ENCODE measurements at regions not wholly inside any gene's neighbourhood (a gene's known extent, or its start where the extent isn't known, plus 50 kb on each side); places are given as distances from the start of the nearest gene placed in this dataset.

GRCh38 chr2:12990523-12990922 is 273.8 kb downstream of the TRIB2 start:
- Mint-ChIP-seq H3K36me3 (ENCODE audit: low read depth) (no peaks in the 10 kb centered on the region), H3K4me1 (peaks cover 2% of the 10 kb centered on the region), H3K27ac (no peak overlapping the region), H3K9me3 (no peaks in the 10 kb centered on the region), H3K4me3 (no peak overlapping the region), H3K27me3 (peaks cover 24% of the 10 kb centered on the region)
- no peak for DNase-seq
- intact Hi-C loops (cut with micrococcal nuclease) = no loop called here

- no peak overlapping the region for H3K4me3 Mint-ChIP-seq
- no peaks in the 10 kb centered on the region for H3K4me1 Mint-ChIP-seq
- H3K27ac Mint-ChIP-seq = no peak overlapping the region
- DNase-seq = no peak
- H3K9me3 Mint-ChIP-seq = no peaks in the 10 kb centered on the region
- H3K27me3 Mint-ChIP-seq = peaks cover 36% of the 10 kb centered on the region
- no peaks in the 10 kb centered on the region for H3K36me3 Mint-ChIP-seq (ENCODE audit: low read depth)
- intact Hi-C loops (cut with micrococcal nuclease) = no loop called here
Observed at GRCh38 chr2:12998685-12999084, 281.9 kb downstream of the TRIB2 start.

- H3K27ac Mint-ChIP-seq = no peak overlapping the region
- intact Hi-C loops (cut with micrococcal nuclease) = no loop called here
- peaks cover 36% of the 10 kb centered on the region for H3K27me3 Mint-ChIP-seq
- no peaks in the 10 kb centered on the region for H3K36me3 Mint-ChIP-seq (ENCODE audit: low read depth)
- DNase-seq = no peak
- H3K9me3 Mint-ChIP-seq = no peaks in the 10 kb centered on the region
- H3K4me1 Mint-ChIP-seq = no peaks in the 10 kb centered on the region
- no peak overlapping the region for H3K4me3 Mint-ChIP-seq
Observed at GRCh38 chr2:13000664-13001363, 284.1 kb downstream of the TRIB2 start.

- H3K9me3 Mint-ChIP-seq = no peaks in the 10 kb centered on the region
- H3K4me1 Mint-ChIP-seq = no peaks in the 10 kb centered on the region
- intact Hi-C loops (cut with micrococcal nuclease) = no loop called here
- DNase-seq = no peak
- no peak overlapping the region for H3K27ac Mint-ChIP-seq
- H3K36me3 Mint-ChIP-seq (ENCODE audit: low read depth) = no peaks in the 10 kb centered on the region
- H3K27me3 Mint-ChIP-seq = peaks cover 32% of the 10 kb centered on the region
- no peak overlapping the region for H3K4me3 Mint-ChIP-seq
Observed at GRCh38 chr2:13001408-13001807, 284.7 kb downstream of the TRIB2 start.

- intact Hi-C loops (cut with micrococcal nuclease) = no loop called here
- Mint-ChIP-seq H3K9me3 (no peaks in the 10 kb centered on the region), H3K4me3 (no peak overlapping the region), H3K36me3 (ENCODE audit: low read depth) (no peaks in the 10 kb centered on the region), H3K4me1 (no peaks in the 10 kb centered on the region), H3K27ac (no peak overlapping the region), H3K27me3 (peaks cover 38% of the 10 kb centered on the region)
- DNase-seq = no peak
Observed at GRCh38 chr2:13002536-13003331, 286.0 kb downstream of the TRIB2 start.

- DNase-seq = no peak
- Mint-ChIP-seq H3K9me3 (no peaks in the 10 kb centered on the region), H3K36me3 (ENCODE audit: low read depth) (no peaks in the 10 kb centered on the region), H3K27me3 (peaks cover 38% of the 10 kb centered on the region), H3K4me1 (no peaks in the 10 kb centered on the region), H3K4me3 (no peak overlapping the region), H3K27ac (no peak overlapping the region)
- intact Hi-C loops (cut with micrococcal nuclease) = no loop called here
Observed at GRCh38 chr2:13003500-13003899, 286.8 kb downstream of the TRIB2 start.

- Mint-ChIP-seq H3K4me1 (no peaks in the 10 kb centered on the region), H3K27me3 (peaks cover 49% of the 10 kb centered on the region), H3K36me3 (ENCODE audit: low read depth) (no peaks in the 10 kb centered on the region), H3K4me3 (no peak overlapping the region), H3K27ac (no peak overlapping the region), H3K9me3 (no peaks in the 10 kb centered on the region)
- DNase-seq = no peak
- intact Hi-C loops (cut with micrococcal nuclease) = no loop called here
Observed at GRCh38 chr2:13005048-13005447, 288.3 kb downstream of the TRIB2 start.

- no peak overlapping the region for H3K27ac Mint-ChIP-seq
- H3K36me3 Mint-ChIP-seq (ENCODE audit: low read depth) = no peaks in the 10 kb centered on the region
- intact Hi-C loops (cut with micrococcal nuclease) = loop anchor here (2.0 kb wide), 3 partner anchors 75 to 1313 kb away; partner anchors contain the start of gene TRIB2
Observed at GRCh38 chr2:13005761-13006335, 289.1 kb downstream of the TRIB2 start.

GRCh38 chr2:13006426-13006825 is 289.7 kb downstream of the TRIB2 start:
- H3K36me3 Mint-ChIP-seq (ENCODE audit: low read depth) = no peaks in the 10 kb centered on the region
- intact Hi-C loops (cut with micrococcal nuclease) = loop anchor here (2.0 kb wide), 3 partner anchors 76 to 1314 kb away; partner anchors contain the start of gene TRIB2
- peaks cover 48% of the 10 kb centered on the region for H3K27me3 Mint-ChIP-seq
- DNase-seq = no peak
- no peaks in the 10 kb centered on the region for H3K4me1 Mint-ChIP-seq
- no peaks in the 10 kb centered on the region for H3K9me3 Mint-ChIP-seq
- no peak overlapping the region for H3K4me3 Mint-ChIP-seq
- H3K27ac Mint-ChIP-seq = no peak overlapping the region

More at GRCh38 chr2:13005761-13006335, 289.1 kb downstream of the TRIB2 start:
- Mint-ChIP-seq H3K4me1 (no peaks in the 10 kb centered on the region), H3K27me3 (peaks cover 48% of the 10 kb centered on the region), H3K9me3 (no peaks in the 10 kb centered on the region), H3K4me3 (no peak overlapping the region)
- no peak for DNase-seq

- peaks cover 45% of the 10 kb centered on the region for H3K27me3 Mint-ChIP-seq
- no peaks in the 10 kb centered on the region for H3K9me3 Mint-ChIP-seq
- intact Hi-C loops (cut with micrococcal nuclease) = loop anchor here (1.0 to 2.0 kb wide), 5 partner anchors 76 to 1314 kb away; partner anchors contain the start of gene TRIB2
- H3K36me3 Mint-ChIP-seq (ENCODE audit: low read depth) = no peaks in the 10 kb centered on the region
- no peak overlapping the region for H3K27ac Mint-ChIP-seq
- no peaks in the 10 kb centered on the region for H3K4me1 Mint-ChIP-seq
- DNase-seq = peak; percentile 88
- no peak overlapping the region for H3K4me3 Mint-ChIP-seq
Observed at GRCh38 chr2:13006829-13007717, 290.3 kb downstream of the TRIB2 start.

- no peak for DNase-seq
- H3K4me3 Mint-ChIP-seq = no peak overlapping the region
- H3K27me3 Mint-ChIP-seq = peaks cover 35% of the 10 kb centered on the region
- no peaks in the 10 kb centered on the region for H3K9me3 Mint-ChIP-seq
- no peak overlapping the region for H3K27ac Mint-ChIP-seq
- intact Hi-C loops (cut with micrococcal nuclease) = no loop called here
- no peaks in the 10 kb centered on the region for H3K36me3 Mint-ChIP-seq (ENCODE audit: low read depth)
- no peaks in the 10 kb centered on the region for H3K4me1 Mint-ChIP-seq
Observed at GRCh38 chr2:13009027-13009642, 292.4 kb downstream of the TRIB2 start.

GRCh38 chr2:13010283-13010682 is 293.5 kb downstream of the TRIB2 start:
- H3K4me1 Mint-ChIP-seq = no peaks in the 10 kb centered on the region
- H3K27ac Mint-ChIP-seq = no peak overlapping the region
- DNase-seq = no peak
- H3K36me3 Mint-ChIP-seq (ENCODE audit: low read depth) = no peaks in the 10 kb centered on the region
- peaks cover 34% of the 10 kb centered on the region for H3K27me3 Mint-ChIP-seq
- intact Hi-C loops (cut with micrococcal nuclease) = no loop called here
- no peak overlapping the region for H3K4me3 Mint-ChIP-seq
- no peaks in the 10 kb centered on the region for H3K9me3 Mint-ChIP-seq

GRCh38 chr2:13014783-13015182 is 298.0 kb downstream of the TRIB2 start:
- no peaks in the 10 kb centered on the region for H3K9me3 Mint-ChIP-seq
- intact Hi-C loops (cut with micrococcal nuclease) = no loop called here
- H3K4me1 Mint-ChIP-seq = no peaks in the 10 kb centered on the region
- H3K27me3 Mint-ChIP-seq = peaks cover 38% of the 10 kb centered on the region
- DNase-seq = no peak
- H3K27ac Mint-ChIP-seq = no peak overlapping the region
- no peaks in the 10 kb centered on the region for H3K36me3 Mint-ChIP-seq (ENCODE audit: low read depth)
- H3K4me3 Mint-ChIP-seq = no peak overlapping the region
